HepG2 (cell line): ENCODE measurements at regions not wholly inside any gene's neighbourhood (a gene's known extent, or its start where the extent isn't known, plus 50 kb on each side); places are given as distances from the start of the nearest gene placed in this dataset.

Experiments used
- ATAC-seq: fragments of 200-7000 bp; cut with Tn5 transposase; 3 replicates; pipeline ENCODE4 v1.9.1; 2020; ENCODE audit warnings: mild to moderate bottlenecking, moderate library complexity
- BruUV-seq: library from RNA; stranded (reverse); fragments of 400-500 nt; replicated peaks from 2 replicates; lab custom pipeline; 2021; lab: Mats Ljungman, UMichigan
- CTCF ChIA-PET: fragments of 300-600 bp; formaldehyde crosslinking; extraction: SDS; loops from one replicate; lab custom pipeline; 2021; ENCODE audit warnings: low total read pairs, inconsistent platforms, low intra/inter-chr PET ratio; lab: Yijun Ruan, JAX
- POLR2A ChIA-PET: fragments of 350-600 bp; sonication (Branson Sonifier 250); formaldehyde crosslinking; loops from one replicate; lab custom pipeline; 2020; ENCODE audit warnings: antibody characterized with exemption, inconsistent platforms; lab: Yijun Ruan, JAX
- DNase-seq: peaks from one replicate; pipeline ENCODE4 v3.0.0-alpha.2; 2015; ENCODE audit warnings: low spot score
- FAIRE-seq: peaks from 3 replicates; lab custom pipeline; 2011; peaks lifted over from hg19 to GRCh38; lab: Jason Lieb, UNC
- H2AFZ ChIP-seq: one replicate; pipeline ENCODE4 v1.6.1; 2011; ENCODE audit warnings: low read length, inconsistent platforms
- H3K27ac ChIP-seq: fragments of 300-600 bp; 3 replicates; pipeline ENCODE4 v1.8.0; 2011; ENCODE audit warnings: mixed run types, mild to moderate bottlenecking, mixed read lengths, low read length, inconsistent platforms; ENCODE audit not compliant: insufficient read depth; ENCODE audit errors: extremely low read length
- H3K27me3 ChIP-seq, 2 experiments: fragments of 200-600 bp in 1 of 2; 2 replicates in 1 of 2; 3 replicates in 1 of 2; pipeline versions ENCODE4 v1.6.0 to v1.8.0; 2011; ENCODE audit warnings: low read length in 2 of 2, mild to moderate bottlenecking in 2 of 2, moderate library complexity in 2 of 2, inconsistent platforms in 1 of 2; ENCODE audit not compliant: insufficient read depth in 2 of 2, control insufficient read depth in 1 of 2
- H3K36me3 ChIP-seq, 2 experiments: fragments of 200-600 bp in 1 of 2; replicated peaks in 1 of 2; 2 replicates in 1 of 2; 3 replicates in 1 of 2; pipeline versions ENCODE4 v1.5.1 to v1.8.0; 2011; ENCODE audit warnings: low read length in 2 of 2, inconsistent platforms in 1 of 2; ENCODE audit not compliant: insufficient read depth in 2 of 2, control insufficient read depth in 1 of 2
- H3K4me1 ChIP-seq: 2 replicates; pipeline ENCODE4 v1.5.1; 2012; ENCODE audit warnings: low read length, inconsistent platforms; ENCODE audit not compliant: insufficient read depth
- H3K4me2 ChIP-seq: 2 replicates; pipeline ENCODE4 v1.6.0; 2011; ENCODE audit warnings: low read depth, low read length, inconsistent platforms
- H3K4me3 ChIP-seq, 3 experiments: fragments of 200-600 bp in 1 of 3; sonication (generic), shearing (Covaris generic) in 1 of 3; replicated peaks in 1 of 3; 2 replicates each; pipeline ENCODE4 v1.5.1; 2011 to 2016; ENCODE audit warnings: low read length in 3 of 3, inconsistent platforms in 2 of 3, low read depth in 2 of 3, mild to moderate bottlenecking in 2 of 3, control low read depth in 1 of 3, mixed read lengths in 1 of 3; ENCODE audit not compliant: insufficient read depth in 1 of 3
- H3K79me2 ChIP-seq: one replicate; pipeline ENCODE4 v1.6.1; 2011; ENCODE audit warnings: low read length, inconsistent platforms; ENCODE audit not compliant: insufficient read depth
- H3K9ac ChIP-seq: 2 replicates; pipeline ENCODE4 v1.6.0; 2011; ENCODE audit warnings: mild to moderate bottlenecking, low read depth, low read length, inconsistent platforms; ENCODE audit not compliant: insufficient read depth
- H3K9me3 ChIP-seq: 2 replicates; pipeline ENCODE4 v1.5.1; 2012; ENCODE audit warnings: mild to moderate bottlenecking, low read length
- H4K20me1 ChIP-seq: 2 replicates; pipeline ENCODE4 v1.6.0; 2011; ENCODE audit warnings: inconsistent platforms, mild to moderate bottlenecking, low read length, moderate library complexity; ENCODE audit not compliant: insufficient read depth
- ATM ChIP-seq: fragments of 450-650 bp; IDR thresholded peaks from 2 replicates; pipeline ENCODE4 v1.7.1; 2017; ENCODE audit warnings: mild to moderate bottlenecking, borderline replicate concordance
- MIER3 ChIP-seq: IDR thresholded peaks from 2 replicates; pipeline ENCODE4 v1.6.1; 2016; ENCODE audit warnings: missing compliant biosample characterization, borderline replicate concordance
- U2AF1 ChIP-seq: fragments of 200-400 bp; formaldehyde crosslinking; optimal IDR thresholded peaks from 2 replicates; pipeline ENCODE3; 2017; ENCODE audit warnings: mild to moderate bottlenecking, low read depth, low read length
- WIZ ChIP-seq: sonication (generic); formaldehyde crosslinking; IDR thresholded peaks from 2 replicates; pipeline ENCODE4 v1.5.1; 2020; ENCODE audit warnings: mild to moderate bottlenecking, missing genetic modification reagents
- ZNF335 ChIP-seq: sonication (generic); formaldehyde crosslinking; IDR thresholded peaks from 2 replicates; pipeline ENCODE4 v1.4.0; 2020; ENCODE audit warnings: missing genetic modification reagents
- ZNF558 ChIP-seq: sonication (generic); formaldehyde crosslinking; IDR thresholded peaks from 2 replicates; pipeline ENCODE4 v1.9.0; 2022; ENCODE audit warnings: mild to moderate bottlenecking, missing genetic modification reagents, borderline replicate concordance
- ZNF777 ChIP-seq: sonication (generic); formaldehyde crosslinking; IDR thresholded peaks from 2 replicates; pipeline ENCODE4 v1.4.0; 2020; ENCODE audit warnings: missing genetic modification reagents
- ZSCAN29 ChIP-seq: sonication (generic); formaldehyde crosslinking; conservative IDR thresholded peaks from 2 replicates; pipeline ENCODE4 v1.4.0; 2020; ENCODE audit warnings: mild to moderate bottlenecking, missing genetic modification reagents
- WGBS: methylation state at CpG from one replicate; pipeline ENCODE4 v1.1.6; 2017; ENCODE audit warnings: low lambda C conversion rate; 5-methylcytosine and 5-hydroxymethylcytosine counted together
- in situ Hi-C: cut with HindIII; loops from 2 replicates; pipeline ENCODE4 v1.10.0; 2017; ENCODE audit warnings: low pct_unique_long_range_greater_than_20kb; ENCODE audit not compliant: extremely low pct_ligation_motif_present
- intact Hi-C: fragments of 100-400 bp; cut with micrococcal nuclease; formaldehyde crosslinking; loops from one replicate; pipeline ENCODE4 v1.10.0; 2022; ENCODE audit not compliant: unreplicated experiment
- TF ChIP-seq, protein P1 (sequence below): sonication (generic); formaldehyde crosslinking; IDR thresholded peaks from 2 replicates; pipeline ENCODE4 v1.5.0; 2020; ENCODE audit warnings: mild to moderate bottlenecking, missing genetic modification reagents, borderline replicate concordance
- TF ChIP-seq, protein P2 (sequence below): sonication (generic); formaldehyde crosslinking; IDR thresholded peaks from 2 replicates; pipeline ENCODE4 v1.5.1; 2020; ENCODE audit warnings: missing genetic modification reagents, mild to moderate bottlenecking, borderline replicate concordance
- TF ChIP-seq, protein P3 (sequence below): sonication (generic); formaldehyde crosslinking; IDR thresholded peaks from 2 replicates; pipeline ENCODE4 v1.4.0; 2020; ENCODE audit warnings: missing genetic modification reagents
- TF ChIP-seq, protein P4 (sequence below): sonication (generic); formaldehyde crosslinking; IDR thresholded peaks from 2 replicates; pipeline ENCODE4 v1.4.0; 2020; ENCODE audit warnings: missing genetic modification reagents, mild to moderate bottlenecking, borderline replicate concordance

DNA sequence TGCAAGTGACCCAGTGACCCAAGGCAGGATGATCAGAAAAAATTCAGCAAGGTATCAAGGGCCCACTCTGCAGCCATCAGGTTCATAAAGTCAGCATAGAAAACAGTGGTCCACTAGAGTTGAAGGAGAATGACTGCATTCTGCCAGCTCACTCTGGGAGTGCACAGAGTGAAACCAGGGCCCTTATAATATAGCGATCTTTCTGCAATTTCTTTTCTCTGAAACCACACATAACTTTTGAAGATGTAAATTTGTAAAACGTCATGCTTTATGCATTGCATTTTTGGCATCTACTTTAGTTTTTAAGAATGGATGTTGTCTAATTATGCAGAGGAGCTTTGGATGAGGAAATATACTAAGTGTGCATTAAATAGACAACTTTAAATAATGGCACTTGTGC, 225.0 kb upstream of the SMIM21 start (continued):
- TF ChIP-seq, protein P1, sequence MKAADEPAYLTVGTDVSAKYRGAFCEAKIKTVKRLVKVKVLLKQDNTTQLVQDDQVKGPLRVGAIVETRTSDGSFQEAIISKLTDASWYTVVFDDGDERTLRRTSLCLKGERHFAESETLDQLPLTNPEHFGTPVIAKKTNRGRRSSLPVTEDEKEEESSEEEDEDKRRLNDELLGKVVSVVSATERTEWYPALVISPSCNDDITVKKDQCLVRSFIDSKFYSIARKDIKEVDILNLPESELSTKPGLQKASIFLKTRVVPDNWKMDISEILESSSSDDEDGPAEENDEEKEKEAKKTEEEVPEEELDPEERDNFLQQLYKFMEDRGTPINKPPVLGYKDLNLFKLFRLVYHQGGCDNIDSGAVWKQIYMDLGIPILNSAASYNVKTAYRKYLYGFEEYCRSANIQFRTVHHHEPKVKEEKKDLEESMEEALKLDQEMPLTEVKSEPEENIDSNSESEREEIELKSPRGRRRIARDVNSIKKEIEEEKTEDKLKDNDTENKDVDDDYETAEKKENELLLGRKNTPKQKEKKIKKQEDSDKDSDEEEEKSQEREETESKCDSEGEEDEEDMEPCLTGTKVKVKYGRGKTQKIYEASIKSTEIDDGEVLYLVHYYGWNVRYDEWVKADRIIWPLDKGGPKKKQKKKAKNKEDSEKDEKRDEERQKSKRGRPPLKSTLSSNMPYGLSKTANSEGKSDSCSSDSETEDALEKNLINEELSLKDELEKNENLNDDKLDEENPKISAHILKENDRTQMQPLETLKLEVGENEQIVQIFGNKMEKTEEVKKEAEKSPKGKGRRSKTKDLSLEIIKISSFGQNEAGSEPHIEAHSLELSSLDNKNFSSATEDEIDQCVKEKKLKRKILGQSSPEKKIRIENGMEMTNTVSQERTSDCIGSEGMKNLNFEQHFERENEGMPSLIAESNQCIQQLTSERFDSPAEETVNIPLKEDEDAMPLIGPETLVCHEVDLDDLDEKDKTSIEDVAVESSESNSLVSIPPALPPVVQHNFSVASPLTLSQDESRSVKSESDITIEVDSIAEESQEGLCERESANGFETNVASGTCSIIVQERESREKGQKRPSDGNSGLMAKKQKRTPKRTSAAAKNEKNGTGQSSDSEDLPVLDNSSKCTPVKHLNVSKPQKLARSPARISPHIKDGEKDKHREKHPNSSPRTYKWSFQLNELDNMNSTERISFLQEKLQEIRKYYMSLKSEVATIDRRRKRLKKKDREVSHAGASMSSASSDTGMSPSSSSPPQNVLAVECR (CRISPR knock-in tag) = no peak
- TF ChIP-seq, protein P2, sequence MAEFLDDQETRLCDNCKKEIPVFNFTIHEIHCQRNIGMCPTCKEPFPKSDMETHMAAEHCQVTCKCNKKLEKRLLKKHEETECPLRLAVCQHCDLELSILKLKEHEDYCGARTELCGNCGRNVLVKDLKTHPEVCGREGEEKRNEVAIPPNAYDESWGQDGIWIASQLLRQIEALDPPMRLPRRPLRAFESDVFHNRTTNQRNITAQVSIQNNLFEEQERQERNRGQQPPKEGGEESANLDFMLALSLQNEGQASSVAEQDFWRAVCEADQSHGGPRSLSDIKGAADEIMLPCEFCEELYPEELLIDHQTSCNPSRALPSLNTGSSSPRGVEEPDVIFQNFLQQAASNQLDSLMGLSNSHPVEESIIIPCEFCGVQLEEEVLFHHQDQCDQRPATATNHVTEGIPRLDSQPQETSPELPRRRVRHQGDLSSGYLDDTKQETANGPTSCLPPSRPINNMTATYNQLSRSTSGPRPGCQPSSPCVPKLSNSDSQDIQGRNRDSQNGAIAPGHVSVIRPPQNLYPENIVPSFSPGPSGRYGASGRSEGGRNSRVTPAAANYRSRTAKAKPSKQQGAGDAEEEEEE (CRISPR knock-in tag) = no peak
- TF ChIP-seq, protein P3, sequence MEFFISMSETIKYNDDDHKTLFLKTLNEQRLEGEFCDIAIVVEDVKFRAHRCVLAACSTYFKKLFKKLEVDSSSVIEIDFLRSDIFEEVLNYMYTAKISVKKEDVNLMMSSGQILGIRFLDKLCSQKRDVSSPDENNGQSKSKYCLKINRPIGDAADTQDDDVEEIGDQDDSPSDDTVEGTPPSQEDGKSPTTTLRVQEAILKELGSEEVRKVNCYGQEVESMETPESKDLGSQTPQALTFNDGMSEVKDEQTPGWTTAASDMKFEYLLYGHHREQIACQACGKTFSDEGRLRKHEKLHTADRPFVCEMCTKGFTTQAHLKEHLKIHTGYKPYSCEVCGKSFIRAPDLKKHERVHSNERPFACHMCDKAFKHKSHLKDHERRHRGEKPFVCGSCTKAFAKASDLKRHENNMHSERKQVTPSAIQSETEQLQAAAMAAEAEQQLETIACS (CRISPR knock-in tag) = no peak
- TF ChIP-seq ATM = no peak
- TF ChIP-seq ZNF777 (CRISPR knock-in tag) = no peak

DNA sequence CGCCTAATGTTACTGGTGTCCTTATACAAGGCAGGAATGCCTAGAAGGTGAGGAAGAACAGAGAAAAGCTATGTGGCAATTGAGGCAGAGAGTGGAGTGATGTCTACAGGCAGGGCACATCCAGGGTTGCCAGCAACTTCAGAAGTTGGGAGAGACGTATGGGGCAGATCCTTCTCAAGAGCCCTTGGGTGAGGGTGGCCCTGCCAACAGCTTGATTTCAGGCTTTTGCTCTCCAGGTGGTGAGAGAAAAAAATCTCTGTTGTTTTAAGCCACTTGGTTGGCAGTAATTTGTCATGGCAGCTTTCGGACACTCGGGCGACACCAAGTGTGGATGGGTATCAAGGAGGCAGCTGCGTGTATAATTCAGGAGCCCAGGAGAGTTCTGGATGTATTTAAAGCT, 217.4 kb upstream of the SMIM21 start:
- FAIRE-seq = no peak
- TF ChIP-seq MIER3 = no peak
- no peak for TF ChIP-seq ZSCAN29
- TF ChIP-seq, protein P4, sequence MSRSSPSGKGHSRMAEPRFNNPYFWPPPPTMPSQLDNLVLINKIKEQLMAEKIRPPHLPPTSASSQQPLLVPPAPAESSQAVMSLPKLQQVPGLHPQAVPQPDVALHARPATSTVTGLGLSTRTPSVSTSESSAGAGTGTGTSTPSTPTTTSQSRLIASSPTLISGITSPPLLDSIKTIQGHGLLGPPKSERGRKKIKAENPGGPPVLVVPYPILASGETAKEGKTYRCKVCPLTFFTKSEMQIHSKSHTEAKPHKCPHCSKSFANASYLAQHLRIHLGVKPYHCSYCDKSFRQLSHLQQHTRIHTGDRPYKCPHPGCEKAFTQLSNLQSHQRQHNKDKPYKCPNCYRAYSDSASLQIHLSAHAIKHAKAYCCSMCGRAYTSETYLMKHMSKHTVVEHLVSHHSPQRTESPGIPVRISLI (CRISPR knock-in tag) = no peak
- no peak for TF ChIP-seq ZNF335
- no peak for TF ChIP-seq ZNF558
- no peak for TF ChIP-seq U2AF1
- TF ChIP-seq WIZ (CRISPR knock-in tag) = no peak
- TF ChIP-seq, all 625 proteins: peak for 0
- in situ Hi-C loops = no loop called here
- CTCF ChIA-PET = no interaction called here
- Histone ChIP-seq H3K27ac (no peak overlapping the region), H2AFZ (no peak overlapping the region), H3K4me2 (no peak overlapping the region), H3K4me3 (no peak overlapping the region), H4K20me1 (no peaks in the 10 kb centered on the region), H3K9me3 (no peaks in the 10 kb centered on the region), H3K36me3 (no peaks in the 10 kb centered on the region), H3K79me2 (no peaks in the 10 kb centered on the region), H3K27me3 (peaks cover 0 to 17% of the 10 kb centered on the region in 2 experiments; a peak in 2 of 5 replicates), H3K4me1 (no peaks in the 10 kb centered on the region), H3K9ac (no peak overlapping the region)
- DNase-seq (no peak), ATAC-seq (no peak)
- no TSS peak for BruUV-seq
- POLR2A ChIA-PET = no interaction called here
- 42% methylated on average over 4 of the region's 6 CpGs for WGBS
- intact Hi-C loops = no loop called here
